Stimulated activated naive CD8-positive, alpha-beta T cell treated with anti-CD3 and anti-CD28 coated beads, Interleukin-15, Interleukin-2, amounts not matched to agents 100 ng/mL and 50 ng/mL, for 24 hours (primary cell): ENCODE measurements at regions not wholly inside any gene's neighbourhood (a gene's known extent, or its start where the extent isn't known, plus 50 kb on each side); places are given as distances from the start of the nearest gene placed in this dataset.

ENCODE experiments used
- H3K27ac Mint-ChIP-seq: one replicate; pipeline ENCODE4 v1.8.0; 2021; ENCODE audit warnings: mild to moderate bottlenecking, mixed read lengths
- H3K27me3 Mint-ChIP-seq: one replicate; pipeline ENCODE4 v1.8.0; 2021; ENCODE audit warnings: mixed read lengths
- H3K36me3 Mint-ChIP-seq: one replicate; pipeline ENCODE4 v1.8.0; 2021; ENCODE audit warnings: low read depth, mixed read lengths
- H3K4me1 Mint-ChIP-seq: one replicate; pipeline ENCODE4 v1.8.0; 2021; ENCODE audit warnings: low read depth, mixed read lengths
- H3K4me3 Mint-ChIP-seq: one replicate; pipeline ENCODE4 v1.8.0; 2021; ENCODE audit warnings: mild to moderate bottlenecking, mixed read lengths
- H3K9me3 Mint-ChIP-seq: one replicate; pipeline ENCODE4 v1.8.0; 2021; ENCODE audit warnings: mixed read lengths

- Mint-ChIP-seq H3K36me3 (no peaks in the 10 kb centered on the region), H3K9me3 (no peaks in the 10 kb centered on the region), H3K4me1 (peaks cover 9% of the 10 kb centered on the region), H3K27ac (no peak overlapping the region), H3K4me3 (no peak overlapping the region), H3K27me3 (no peaks in the 10 kb centered on the region)
These were observed 54.7 kb upstream of the PGM2 start for GRCh38 chr4:37771771-37772170.

GRCh38 chr4:37770016-37770415, 56.5 kb upstream of the PGM2 start:
- Mint-ChIP-seq H3K36me3 (no peaks in the 10 kb centered on the region), H3K4me1 (peaks cover 27% of the 10 kb centered on the region), H3K4me3 (no peak overlapping the region), H3K9me3 (no peaks in the 10 kb centered on the region), H3K27ac (no peak overlapping the region), H3K27me3 (no peaks in the 10 kb centered on the region)

GRCh38 chr4:37769391-37769989, 57.0 kb upstream of the PGM2 start:
- no peaks in the 10 kb centered on the region for H3K27me3 Mint-ChIP-seq
- H3K4me1 Mint-ChIP-seq, result peaks cover 28% of the 10 kb centered on the region
- H3K36me3 Mint-ChIP-seq, result no peaks in the 10 kb centered on the region
- no peak overlapping the region for H3K27ac Mint-ChIP-seq
- H3K9me3 Mint-ChIP-seq, result no peaks in the 10 kb centered on the region
- no peak overlapping the region for H3K4me3 Mint-ChIP-seq

- no peaks in the 10 kb centered on the region for H3K27me3 Mint-ChIP-seq
- H3K4me3 Mint-ChIP-seq, result no peak overlapping the region
- H3K36me3 Mint-ChIP-seq, result no peaks in the 10 kb centered on the region
- no peak overlapping the region for H3K27ac Mint-ChIP-seq
- peaks cover 28% of the 10 kb centered on the region for H3K4me1 Mint-ChIP-seq
- no peaks in the 10 kb centered on the region for H3K9me3 Mint-ChIP-seq
These were observed 58.9 kb upstream of the PGM2 start for GRCh38 chr4:37767546-37767945.

- H3K9me3 Mint-ChIP-seq, result no peaks in the 10 kb centered on the region
These were observed 59.5 kb upstream of the PGM2 start for GRCh38 chr4:37767019-37767418.

GRCh38 chr4:37765741-37766140, 60.7 kb upstream of the PGM2 start:
- H3K27me3 Mint-ChIP-seq, result no peaks in the 10 kb centered on the region
- H3K36me3 Mint-ChIP-seq, result no peaks in the 10 kb centered on the region
- peaks cover 28% of the 10 kb centered on the region for H3K4me1 Mint-ChIP-seq
- H3K27ac Mint-ChIP-seq, result peak overlapping the region; percentile 75
- H3K9me3 Mint-ChIP-seq, result no peaks in the 10 kb centered on the region
- peak overlapping the region; percentile 30 for H3K4me3 Mint-ChIP-seq

More at GRCh38 chr4:37767019-37767418, 59.5 kb upstream of the PGM2 start:
- no peak overlapping the region for H3K27ac Mint-ChIP-seq
- H3K27me3 Mint-ChIP-seq, result no peaks in the 10 kb centered on the region
- peaks cover 28% of the 10 kb centered on the region for H3K4me1 Mint-ChIP-seq
- no peaks in the 10 kb centered on the region for H3K36me3 Mint-ChIP-seq
- no peak overlapping the region for H3K4me3 Mint-ChIP-seq

- no peak overlapping the region for H3K27ac Mint-ChIP-seq
- H3K27me3 Mint-ChIP-seq, result no peaks in the 10 kb centered on the region
- no peaks in the 10 kb centered on the region for H3K36me3 Mint-ChIP-seq
- H3K4me1 Mint-ChIP-seq, result peaks cover 28% of the 10 kb centered on the region
- H3K4me3 Mint-ChIP-seq, result no peak overlapping the region
- no peaks in the 10 kb centered on the region for H3K9me3 Mint-ChIP-seq
These were observed 62.7 kb upstream of the PGM2 start for GRCh38 chr4:37763831-37764230.

GRCh38 chr4:37762991-37763368, 63.5 kb upstream of the PGM2 start:
- Mint-ChIP-seq H3K4me3 (no peak overlapping the region), H3K4me1 (peaks cover 36% of the 10 kb centered on the region), H3K27me3 (no peaks in the 10 kb centered on the region), H3K36me3 (no peaks in the 10 kb centered on the region), H3K27ac (no peak overlapping the region), H3K9me3 (no peaks in the 10 kb centered on the region)

- peaks cover 39% of the 10 kb centered on the region for H3K4me1 Mint-ChIP-seq
- H3K27me3 Mint-ChIP-seq, result no peaks in the 10 kb centered on the region
- H3K36me3 Mint-ChIP-seq, result no peaks in the 10 kb centered on the region
- no peaks in the 10 kb centered on the region for H3K9me3 Mint-ChIP-seq
- no peak overlapping the region for H3K4me3 Mint-ChIP-seq
- no peak overlapping the region for H3K27ac Mint-ChIP-seq
These were observed 64.0 kb upstream of the PGM2 start for GRCh38 chr4:37762294-37762990.

GRCh38 chr4:37760840-37761239, 65.6 kb upstream of the PGM2 start:
- no peaks in the 10 kb centered on the region for H3K36me3 Mint-ChIP-seq
- no peak overlapping the region for H3K4me3 Mint-ChIP-seq
- H3K27me3 Mint-ChIP-seq, result no peaks in the 10 kb centered on the region
- no peak overlapping the region for H3K27ac Mint-ChIP-seq
- H3K9me3 Mint-ChIP-seq, result no peaks in the 10 kb centered on the region
- peaks cover 28% of the 10 kb centered on the region for H3K4me1 Mint-ChIP-seq

- Mint-ChIP-seq H3K36me3 (no peaks in the 10 kb centered on the region), H3K4me1 (peaks cover 18% of the 10 kb centered on the region), H3K27ac (no peak overlapping the region), H3K27me3 (no peaks in the 10 kb centered on the region), H3K4me3 (no peak overlapping the region), H3K9me3 (no peaks in the 10 kb centered on the region)
These were observed 66.7 kb upstream of the PGM2 start for GRCh38 chr4:37759833-37760232.

GRCh38 chr4:37758226-37758625, 68.3 kb upstream of the PGM2 start:
- Mint-ChIP-seq H3K4me3 (no peak overlapping the region), H3K9me3 (no peaks in the 10 kb centered on the region), H3K27ac (no peak overlapping the region), H3K27me3 (no peaks in the 10 kb centered on the region), H3K4me1 (peaks cover 28% of the 10 kb centered on the region), H3K36me3 (no peaks in the 10 kb centered on the region)

GRCh38 chr4:37757761-37758160, 68.7 kb upstream of the PGM2 start:
- Mint-ChIP-seq H3K27ac (no peak overlapping the region), H3K27me3 (no peaks in the 10 kb centered on the region), H3K4me1 (peaks cover 28% of the 10 kb centered on the region), H3K9me3 (no peaks in the 10 kb centered on the region), H3K36me3 (no peaks in the 10 kb centered on the region), H3K4me3 (no peak overlapping the region)

GRCh38 chr4:37757121-37757520, 69.4 kb upstream of the PGM2 start:
- peaks cover 28% of the 10 kb centered on the region for H3K4me1 Mint-ChIP-seq
- no peaks in the 10 kb centered on the region for H3K36me3 Mint-ChIP-seq
- H3K27ac Mint-ChIP-seq, result no peak overlapping the region
- no peak overlapping the region for H3K4me3 Mint-ChIP-seq
- H3K27me3 Mint-ChIP-seq, result no peaks in the 10 kb centered on the region
- H3K9me3 Mint-ChIP-seq, result no peaks in the 10 kb centered on the region

- no peaks in the 10 kb centered on the region for H3K36me3 Mint-ChIP-seq
- peaks cover 28% of the 10 kb centered on the region for H3K4me1 Mint-ChIP-seq
- H3K27me3 Mint-ChIP-seq, result no peaks in the 10 kb centered on the region
- no peak overlapping the region for H3K27ac Mint-ChIP-seq
- no peaks in the 10 kb centered on the region for H3K9me3 Mint-ChIP-seq
- H3K4me3 Mint-ChIP-seq, result no peak overlapping the region
These were observed 68.4 kb upstream of the RELL1 start for GRCh38 chr4:37754410-37755185.
